ENCODE measurements at regions not wholly inside any gene's neighbourhood (a gene's known extent, or its start where the extent isn't known, plus 50 kb on each side); places are given as distances from the start of the nearest gene placed in this dataset.
A peak's percentile ranks its signal among the peaks of the same experiment; 100 is the strongest.

DNA sequence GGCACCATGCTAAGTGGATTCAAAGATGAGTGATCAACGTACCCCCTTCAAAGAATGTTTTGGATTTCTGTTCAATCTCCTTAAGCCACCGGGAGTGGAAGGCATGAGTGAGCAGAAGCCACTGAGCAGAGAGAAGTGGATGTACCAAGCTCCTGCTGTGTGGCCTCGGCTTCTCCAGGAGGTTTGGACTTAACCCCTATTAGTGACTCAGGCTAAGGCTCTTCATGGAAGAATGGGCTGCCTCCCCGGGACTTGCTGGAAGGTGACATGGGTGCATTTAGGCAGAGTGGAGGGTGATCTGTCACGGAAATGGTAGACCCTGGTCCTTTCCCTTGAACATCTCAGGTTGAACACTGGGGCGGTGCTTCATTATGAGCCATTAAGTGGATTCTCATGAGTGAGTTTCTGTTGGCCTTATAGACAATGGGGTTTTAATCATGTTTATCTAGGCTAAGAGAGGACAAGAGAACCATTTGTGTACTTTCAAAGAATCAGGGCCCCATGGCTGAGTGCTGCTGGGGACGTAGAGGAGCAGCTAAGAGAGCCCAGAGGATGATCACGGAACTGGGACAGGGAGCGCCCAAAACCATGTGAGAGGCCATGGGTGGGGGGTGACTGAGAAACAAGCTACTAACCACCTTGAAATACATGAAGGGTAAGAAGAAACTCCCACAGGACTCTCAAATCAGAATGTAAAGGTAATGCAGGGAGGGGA is 62.2 kb downstream of the HES1 start:
- Histone ChIP-seq H3K9ac (ENCODE audit: insufficient read length, low read depth) (no peak overlapping the region), H3K4me1 (ENCODE audit: insufficient read depth, insufficient read length) (peaks cover 1% of the 10 kb centered on the region), H3K36me3 (ENCODE audit: insufficient read depth, insufficient read length, low read length) (no peaks in the 10 kb centered on the region), H3K27me3 (ENCODE audit: insufficient read depth, insufficient read length) (peaks cover 9% of the 10 kb centered on the region), H3K9me3 (ENCODE audit: insufficient read depth, low read length) (no peaks in the 10 kb centered on the region), H3K4me3 (ENCODE audit: insufficient read length, low read depth) (no peak overlapping the region)
- no peak for DNase-seq (ENCODE audit: low read depth, low spot score)
- TF ChIP-seq YY1 (IDR thresholded peaks at IDR 0.05; ENCODE audit: insufficient read depth, insufficient read length) (no peak), ZNF274 (IDR thresholded peaks at IDR 0.05; ENCODE audit: low read depth, low read length) (no peak), SUZ12 (IDR thresholded peaks at IDR 0.05; ENCODE audit: extremely low read depth, insufficient read depth, insufficient read length) (no peak)

DNA sequence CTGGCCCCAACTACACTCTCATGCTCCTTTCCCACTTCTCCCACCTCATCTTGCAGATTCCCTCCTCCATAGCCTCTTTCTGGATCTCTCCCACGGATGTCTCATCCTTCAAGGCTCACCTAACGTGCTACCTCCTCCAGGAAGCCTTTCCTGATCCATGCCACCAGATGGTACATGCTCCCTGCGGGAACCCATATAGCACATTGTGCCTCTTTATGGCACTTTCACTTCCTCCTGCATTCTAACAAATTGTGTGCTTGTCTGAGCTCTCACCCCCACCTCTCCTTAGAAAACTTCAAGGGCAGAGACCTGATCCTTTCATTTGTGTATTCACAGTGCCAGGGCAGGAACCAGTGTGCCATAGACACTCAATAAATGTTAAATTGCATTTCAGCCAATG is 63.0 kb downstream of the HES1 start:
- H3K36me3 ChIP-seq (ENCODE audit: insufficient read depth, insufficient read length, low read length), result no peaks in the 10 kb centered on the region
- peaks cover 17% of the 10 kb centered on the region for H3K27me3 ChIP-seq (ENCODE audit: insufficient read depth, insufficient read length)
- no peak overlapping the region for H3K9ac ChIP-seq (ENCODE audit: insufficient read length, low read depth)
- TF ChIP-seq YY1 (IDR thresholded peaks at IDR 0.05; ENCODE audit: insufficient read depth, insufficient read length) (no peak), SUZ12 (IDR thresholded peaks at IDR 0.05; ENCODE audit: extremely low read depth, insufficient read depth, insufficient read length) (no peak)
- no peak for DNase-seq (ENCODE audit: low read depth, low spot score)
- H3K4me1 ChIP-seq (ENCODE audit: insufficient read depth, insufficient read length), result peaks cover 5% of the 10 kb centered on the region
- H3K9me3 ChIP-seq (ENCODE audit: insufficient read depth, low read length), result no peaks in the 10 kb centered on the region
- no peak overlapping the region for H3K4me3 ChIP-seq (ENCODE audit: insufficient read length, low read depth)

DNA sequence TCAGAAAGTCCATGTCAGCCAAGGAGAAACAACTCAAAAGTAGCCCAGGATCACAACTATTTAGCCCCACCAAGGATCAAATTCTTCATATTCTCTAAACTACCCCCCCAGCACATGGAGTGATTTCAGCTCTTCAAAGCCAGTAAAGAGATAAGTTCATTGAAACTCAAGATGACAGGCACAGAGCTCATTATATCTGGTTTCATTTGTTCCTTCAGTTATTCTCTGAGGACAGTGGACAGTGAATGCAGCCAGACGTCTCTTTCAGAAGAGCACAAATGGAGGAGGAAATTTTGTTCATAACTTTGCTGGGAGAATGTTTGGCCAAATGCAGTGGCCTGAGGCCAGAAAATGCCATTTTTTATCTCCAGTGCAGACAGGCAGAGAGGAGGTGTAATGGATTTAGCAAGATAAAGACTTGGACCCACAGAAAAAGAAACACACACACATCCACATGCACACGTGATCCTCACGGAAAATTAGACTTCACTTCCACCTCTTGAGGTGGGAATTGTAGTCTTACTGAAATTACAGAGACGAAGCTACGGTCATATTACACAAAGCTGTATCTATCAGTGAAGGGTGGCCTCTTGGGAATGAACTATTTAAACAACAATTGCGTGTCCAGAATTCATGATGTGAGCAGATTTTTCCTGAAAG is 64.6 kb downstream of the HES1 start:
- no peaks in the 10 kb centered on the region for H3K36me3 ChIP-seq (ENCODE audit: insufficient read depth, insufficient read length, low read length)
- TF ChIP-seq SUZ12 (IDR thresholded peaks at IDR 0.05; ENCODE audit: extremely low read depth, insufficient read depth, insufficient read length), result no peak
- TF ChIP-seq ZNF274 (IDR thresholded peaks at IDR 0.05; ENCODE audit: low read depth, low read length), result no peak
- no peak for TF ChIP-seq YY1 (IDR thresholded peaks at IDR 0.05; ENCODE audit: insufficient read depth, insufficient read length)
- peaks cover 5% of the 10 kb centered on the region for H3K4me1 ChIP-seq (ENCODE audit: insufficient read depth, insufficient read length)
- H3K4me3 ChIP-seq (ENCODE audit: insufficient read length, low read depth), result no peak overlapping the region
- peaks cover 22% of the 10 kb centered on the region for H3K27me3 ChIP-seq (ENCODE audit: insufficient read depth, insufficient read length)
- H3K9me3 ChIP-seq (ENCODE audit: insufficient read depth, low read length), result no peaks in the 10 kb centered on the region
- H3K9ac ChIP-seq (ENCODE audit: insufficient read length, low read depth), result no peak overlapping the region
- DNase-seq (ENCODE audit: low read depth, low spot score), result no peak

DNA sequence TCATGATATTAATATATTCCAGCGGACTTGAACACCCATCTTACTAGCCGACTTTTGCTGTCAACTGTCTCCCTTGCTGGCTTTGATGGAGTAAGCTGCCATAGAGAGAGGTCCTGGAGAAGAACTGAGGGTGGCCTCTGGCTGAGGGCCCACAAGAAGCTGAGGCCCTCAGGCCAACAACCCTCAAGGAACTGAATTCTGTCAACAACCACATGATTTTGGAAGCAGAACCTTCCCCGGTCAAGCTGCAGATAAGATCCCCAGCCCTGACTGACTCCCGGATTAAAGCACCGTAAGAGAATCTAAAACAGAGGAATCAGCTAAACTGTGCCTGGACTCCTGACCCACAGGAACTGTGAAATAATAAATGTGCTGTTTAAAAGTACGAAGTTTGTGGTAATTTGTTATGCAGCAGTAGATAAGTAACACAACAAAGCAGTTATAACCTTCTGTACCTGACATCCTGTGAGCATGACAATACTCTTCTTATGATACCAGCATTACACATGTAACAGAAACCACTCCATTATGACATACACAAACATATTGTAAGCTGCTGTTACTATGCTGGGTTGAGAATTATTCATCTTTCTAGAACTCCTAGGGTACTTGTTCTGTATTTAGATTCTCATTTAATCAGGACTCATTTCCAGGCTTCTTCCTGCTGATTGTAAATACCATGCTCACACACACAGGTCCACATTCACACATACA is 66.2 kb downstream of the HES1 start:
- Histone ChIP-seq H3K36me3 (ENCODE audit: insufficient read depth, insufficient read length, low read length) (no peaks in the 10 kb centered on the region), H3K9me3 (ENCODE audit: insufficient read depth, low read length) (no peaks in the 10 kb centered on the region), H3K4me1 (ENCODE audit: insufficient read depth, insufficient read length) (peaks cover 8% of the 10 kb centered on the region), H3K9ac (ENCODE audit: insufficient read length, low read depth) (no peak overlapping the region), H3K4me3 (ENCODE audit: insufficient read length, low read depth) (no peak overlapping the region), H3K27me3 (ENCODE audit: insufficient read depth, insufficient read length) (peaks cover 22% of the 10 kb centered on the region)
- no peak for TF ChIP-seq ZNF274 (IDR thresholded peaks at IDR 0.05; ENCODE audit: low read depth, low read length)
- TF ChIP-seq YY1 (IDR thresholded peaks at IDR 0.05; ENCODE audit: insufficient read depth, insufficient read length), result no peak
- no peak for TF ChIP-seq SUZ12 (IDR thresholded peaks at IDR 0.05; ENCODE audit: extremely low read depth, insufficient read depth, insufficient read length)
- no peak for DNase-seq (ENCODE audit: low read depth, low spot score)

DNA sequence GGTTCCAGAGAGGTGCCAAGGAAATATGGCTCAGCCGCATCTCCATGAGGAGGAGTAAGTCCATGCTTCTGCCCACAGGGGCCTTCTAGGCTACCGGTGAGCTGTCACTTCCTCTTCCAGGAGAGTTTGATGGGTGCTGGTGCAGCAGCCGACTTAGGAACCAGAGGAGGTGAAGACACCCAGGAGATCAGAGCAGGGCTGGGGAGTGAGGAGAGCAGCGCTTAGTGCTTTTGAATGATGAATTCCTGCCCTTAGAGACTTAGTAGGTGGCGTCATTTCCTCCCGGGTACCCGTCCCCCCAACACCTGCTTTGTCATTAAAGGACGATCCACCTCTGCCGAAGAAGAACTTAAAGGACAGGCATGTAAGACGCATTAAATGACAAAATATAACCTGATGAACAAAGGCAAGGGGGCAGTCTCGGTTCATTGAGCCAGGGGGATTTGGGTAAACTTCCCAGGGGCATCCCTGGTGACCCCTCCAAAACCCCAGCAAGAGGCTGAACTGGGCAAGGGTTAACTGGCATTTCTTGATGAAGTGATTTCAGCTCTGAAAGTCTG is 67.6 kb downstream of the HES1 start:
- Histone ChIP-seq H3K4me3 (ENCODE audit: insufficient read length, low read depth) (peak overlapping the region; percentile 38), H3K27me3 (ENCODE audit: insufficient read depth, insufficient read length) (peaks cover 22% of the 10 kb centered on the region), H3K4me1 (ENCODE audit: insufficient read depth, insufficient read length) (peaks cover 8% of the 10 kb centered on the region), H3K9me3 (ENCODE audit: insufficient read depth, low read length) (no peaks in the 10 kb centered on the region), H3K36me3 (ENCODE audit: insufficient read depth, insufficient read length, low read length) (no peaks in the 10 kb centered on the region), H3K9ac (ENCODE audit: insufficient read length, low read depth) (peak overlapping the region; percentile 52)
- DNase-seq (ENCODE audit: low read depth, low spot score), result no peak
- no peak for TF ChIP-seq SUZ12 (IDR thresholded peaks at IDR 0.05; ENCODE audit: extremely low read depth, insufficient read depth, insufficient read length)
- no peak for TF ChIP-seq YY1 (IDR thresholded peaks at IDR 0.05; ENCODE audit: insufficient read depth, insufficient read length)
- no peak for TF ChIP-seq ZNF274 (IDR thresholded peaks at IDR 0.05; ENCODE audit: low read depth, low read length)

DNA sequence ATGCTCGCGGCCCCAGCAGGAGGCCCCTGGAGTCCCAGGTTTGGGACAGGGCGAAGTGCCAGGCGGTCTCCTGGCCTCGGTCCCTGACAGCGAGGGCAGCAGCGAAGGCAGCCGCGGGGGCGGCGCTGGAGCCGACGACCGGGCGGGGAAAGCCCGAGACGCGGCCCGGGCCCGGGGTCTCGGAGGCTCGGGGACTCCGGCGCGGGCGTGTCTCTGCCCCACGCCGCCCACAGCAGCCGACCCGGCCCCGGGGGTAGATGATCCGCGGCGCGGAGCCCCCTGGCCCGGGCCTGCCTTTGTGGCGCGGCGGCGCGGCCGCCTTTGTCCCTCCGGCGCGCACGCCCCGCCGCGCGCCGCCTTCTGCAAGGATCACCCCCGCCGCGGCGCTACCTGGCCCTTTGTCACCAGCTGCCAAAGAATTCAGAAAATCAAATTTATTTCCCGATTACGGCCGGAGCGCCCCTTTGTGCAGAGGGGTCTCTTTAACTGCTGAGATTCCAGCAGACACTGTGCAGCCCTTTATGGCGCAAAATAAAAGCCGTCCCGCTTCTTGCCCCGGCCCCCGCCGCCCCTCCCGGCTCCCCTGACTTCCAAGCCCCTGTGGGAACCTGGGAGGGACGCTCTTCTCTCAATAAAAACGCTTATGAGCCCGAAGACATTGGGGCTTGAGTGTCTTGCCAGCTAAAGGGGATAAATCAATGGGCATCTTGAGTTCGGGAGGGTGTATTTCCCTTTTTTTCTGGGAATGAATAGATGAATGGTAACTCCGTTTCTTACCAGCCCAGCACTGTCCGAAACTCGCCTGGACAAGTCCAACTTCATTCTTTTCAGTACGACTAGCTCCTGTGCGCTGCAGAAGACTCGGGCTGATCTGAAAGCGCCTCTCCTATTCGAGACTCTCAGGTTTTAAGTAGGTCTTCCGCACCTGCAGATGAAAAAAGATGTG is 68.4 kb downstream of the HES1 start:
- Histone ChIP-seq H3K9me3 (ENCODE audit: insufficient read depth, low read length) (no peaks in the 10 kb centered on the region), H3K36me3 (ENCODE audit: insufficient read depth, insufficient read length, low read length) (no peaks in the 10 kb centered on the region), H3K4me1 (ENCODE audit: insufficient read depth, insufficient read length) (peaks cover 8% of the 10 kb centered on the region), H3K9ac (ENCODE audit: insufficient read length, low read depth) (peak overlapping the region; percentile 52), H3K27me3 (ENCODE audit: insufficient read depth, insufficient read length) (peaks cover 22% of the 10 kb centered on the region), H3K4me3 (ENCODE audit: insufficient read length, low read depth) (peak overlapping the region; percentile 38)
- TF ChIP-seq ZNF274 (IDR thresholded peaks at IDR 0.05; ENCODE audit: low read depth, low read length) (no peak), YY1 (IDR thresholded peaks at IDR 0.05; ENCODE audit: insufficient read depth, insufficient read length) (no peak), SUZ12 (IDR thresholded peaks at IDR 0.05; ENCODE audit: extremely low read depth, insufficient read depth, insufficient read length) (no peak)
- DNase-seq (ENCODE audit: low read depth, low spot score), result no peak
